Nephron progenitor cell (in vitro differentiated cells): ENCODE measurements at regions not wholly inside any gene's neighbourhood (a gene's known extent, or its start where the extent isn't known, plus 50 kb on each side); places are given as distances from the start of the nearest gene placed in this dataset.

Source experiments
- DNase-seq: peaks from one replicate; pipeline ENCODE4 v3.0.0; 2021
- H3K27ac Mint-ChIP-seq: 2 replicates; pipeline ENCODE4 v1.8.0; 2021; ENCODE audit warnings: mild to moderate bottlenecking, moderate library complexity, mixed read lengths
- H3K27me3 Mint-ChIP-seq: 2 replicates; pipeline ENCODE4 v1.8.0; 2021; ENCODE audit warnings: mild to moderate bottlenecking, low read depth, mixed read lengths; ENCODE audit not compliant: poor library complexity
- H3K36me3 Mint-ChIP-seq: 2 replicates; pipeline ENCODE4 v1.8.0; 2021; ENCODE audit warnings: low read depth, mixed read lengths
- H3K4me1 Mint-ChIP-seq: 2 replicates; pipeline ENCODE4 v1.8.0; 2021; ENCODE audit warnings: mixed read lengths
- H3K4me3 Mint-ChIP-seq: 2 replicates; pipeline ENCODE4 v1.8.0; 2021; ENCODE audit warnings: mild to moderate bottlenecking, moderate library complexity, mixed read lengths
- H3K9me3 Mint-ChIP-seq: 2 replicates; pipeline ENCODE4 v1.8.0; 2021; ENCODE audit warnings: mild to moderate bottlenecking, moderate library complexity, mixed read lengths
- CTCF ChIP-seq: fragments of 200-600 bp; sonication (generic); IDR thresholded peaks from 2 replicates; pipeline ENCODE4 v1.5.0; 2021; ENCODE audit warnings: antibody characterized with exemption

- Mint-ChIP-seq H3K9me3 (peaks cover 12% of the 10 kb centered on the region), H3K27ac (no peak overlapping the region), H3K4me3 (no peak overlapping the region), H3K27me3 (no peaks in the 10 kb centered on the region), H3K36me3 (peaks cover 6% of the 10 kb centered on the region), H3K4me1 (peaks cover 43% of the 10 kb centered on the region)
- TF ChIP-seq CTCF, result no peak
- no peak for DNase-seq
These were observed 754.2 kb downstream of the OTOL1 start for GRCh38 chr3:162250782-162251181.

GRCh38 chr3:162262129-162262528 lies 765.5 kb downstream of the OTOL1 start:
- Mint-ChIP-seq H3K27me3 (peaks cover 5% of the 10 kb centered on the region), H3K27ac (no peak overlapping the region), H3K36me3 (no peaks in the 10 kb centered on the region), H3K4me1 (no peaks in the 10 kb centered on the region), H3K9me3 (peaks cover 3% of the 10 kb centered on the region), H3K4me3 (no peak overlapping the region)
- no peak for DNase-seq
- no peak for TF ChIP-seq CTCF

GRCh38 chr3:162263596-162263995 lies 767.0 kb downstream of the OTOL1 start:
- H3K9me3 Mint-ChIP-seq, result no peaks in the 10 kb centered on the region
- H3K27ac Mint-ChIP-seq, result no peak overlapping the region
- no peak overlapping the region for H3K4me3 Mint-ChIP-seq
- no peaks in the 10 kb centered on the region for H3K4me1 Mint-ChIP-seq
- DNase-seq, result no peak
- no peak for TF ChIP-seq CTCF
- no peaks in the 10 kb centered on the region for H3K36me3 Mint-ChIP-seq
- H3K27me3 Mint-ChIP-seq, result peaks cover 5% of the 10 kb centered on the region

- no peak for TF ChIP-seq CTCF
- no peaks in the 10 kb centered on the region for H3K27me3 Mint-ChIP-seq
- no peaks in the 10 kb centered on the region for H3K36me3 Mint-ChIP-seq
- H3K4me1 Mint-ChIP-seq, result no peaks in the 10 kb centered on the region
- H3K27ac Mint-ChIP-seq, result no peak overlapping the region
- no peak overlapping the region for H3K4me3 Mint-ChIP-seq
- no peak for DNase-seq
- no peaks in the 10 kb centered on the region for H3K9me3 Mint-ChIP-seq
These were observed 773.2 kb downstream of the OTOL1 start for GRCh38 chr3:162269636-162270458.

- TF ChIP-seq CTCF, result no peak
- H3K27me3 Mint-ChIP-seq, result no peaks in the 10 kb centered on the region
- no peaks in the 10 kb centered on the region for H3K36me3 Mint-ChIP-seq
These were observed 777.5 kb downstream of the OTOL1 start for GRCh38 chr3:162274070-162274469.

GRCh38 chr3:162278834-162279233 lies 782.2 kb downstream of the OTOL1 start:
- no peaks in the 10 kb centered on the region for H3K36me3 Mint-ChIP-seq
- no peaks in the 10 kb centered on the region for H3K4me1 Mint-ChIP-seq
- H3K4me3 Mint-ChIP-seq, result no peak overlapping the region
- H3K27me3 Mint-ChIP-seq, result no peaks in the 10 kb centered on the region
- peaks cover 24% of the 10 kb centered on the region for H3K9me3 Mint-ChIP-seq
- no peak for TF ChIP-seq CTCF
- no peak overlapping the region for H3K27ac Mint-ChIP-seq
- no peak for DNase-seq

More at GRCh38 chr3:162274070-162274469, 777.5 kb downstream of the OTOL1 start:
- Mint-ChIP-seq H3K4me3 (no peak overlapping the region), H3K27ac (no peak overlapping the region), H3K4me1 (no peaks in the 10 kb centered on the region), H3K9me3 (peaks cover 3% of the 10 kb centered on the region)
- DNase-seq, result no peak
